Neural cell (in vitro differentiated cells): ENCODE measurements at regions not wholly inside any gene's neighbourhood (a gene's known extent, or its start where the extent isn't known, plus 50 kb on each side); places are given as distances from the start of the nearest gene placed in this dataset.

Experiments used
- H2AFZ ChIP-seq: fragments of 200-600, 300-800 bp; sonication (generic), shearing (Covaris generic); 2 replicates; pipeline ENCODE4 v1.6.0; 2014; ENCODE audit warnings: low read depth, mild to moderate bottlenecking, antibody characterized with exemption, low read length, moderate library complexity
- H3F3A ChIP-seq: fragments of 200-600 bp; shearing (Covaris generic); 2 replicates; pipeline ENCODE4 v1.6.1; 2016; ENCODE audit warnings: mild to moderate bottlenecking, moderate library complexity, mixed read lengths, antibody characterized with exemption, low read length; ENCODE audit not compliant: insufficient read depth, poor library complexity, severe bottlenecking
- H3K27ac ChIP-seq: fragments of 200-600, 300-800 bp; sonication (generic), shearing (Covaris generic); 2 replicates; pipeline ENCODE4 v1.5.1; 2014; ENCODE audit warnings: mild to moderate bottlenecking, low read length, moderate library complexity
- H3K27me3 ChIP-seq: fragments of 300-800, 200-600 bp; sonication (generic), shearing (Covaris generic); 2 replicates; pipeline ENCODE4 v1.6.0; 2014; ENCODE audit warnings: mild to moderate bottlenecking, low read depth, low read length, moderate library complexity; ENCODE audit not compliant: insufficient read depth
- H3K36me3 ChIP-seq: fragments of 300-800, 200-600 bp; sonication (generic), shearing (Covaris generic); 2 replicates; pipeline ENCODE4 v1.5.1; 2014; ENCODE audit warnings: mild to moderate bottlenecking, antibody characterized with exemption, low read length, moderate library complexity; ENCODE audit not compliant: insufficient read depth
- H3K4me2 ChIP-seq: fragments of 300-800, 200-600 bp; sonication (generic), shearing (Covaris generic); 2 replicates; pipeline ENCODE4 v1.6.0; 2014; ENCODE audit warnings: mild to moderate bottlenecking, low read length
- H3K4me3 ChIP-seq: fragments of 300-800, 200-600 bp; sonication (generic), shearing (Covaris generic); 2 replicates; pipeline ENCODE4 v1.5.1; 2014; ENCODE audit warnings: mild to moderate bottlenecking, low read length, moderate library complexity
- H3K79me2 ChIP-seq: fragments of 200-600 bp; shearing (Covaris generic); replicated peaks from 2 replicates; pipeline ENCODE4 v1.6.0; 2014; ENCODE audit warnings: mild to moderate bottlenecking, low read length, moderate library complexity; ENCODE audit not compliant: insufficient read depth
- H3K9ac ChIP-seq: fragments of 300-800, 200-600 bp; sonication (generic), shearing (Covaris generic); 2 replicates; pipeline ENCODE4 v1.6.1; 2016; ENCODE audit warnings: mild to moderate bottlenecking, low read length, mixed read lengths
- H3K9me2 ChIP-seq: fragments of 200-600 bp; shearing (Covaris generic); 2 replicates; pipeline ENCODE4 v1.6.1; 2016; ENCODE audit warnings: mild to moderate bottlenecking, low read length, mixed read lengths; ENCODE audit not compliant: insufficient read depth
- H3K9me3 ChIP-seq: fragments of 200-600, 300-800 bp; sonication (generic), shearing (Covaris generic); 2 replicates; pipeline ENCODE4 v1.6.1; 2016; ENCODE audit warnings: mild to moderate bottlenecking, mixed run types, low read length, moderate library complexity, mixed read lengths
- H4K20me1 ChIP-seq: fragments of 200-600 bp; shearing (Covaris generic); 2 replicates; pipeline ENCODE4 v1.6.1; 2016; ENCODE audit warnings: mild to moderate bottlenecking, mixed run types; ENCODE audit not compliant: insufficient read depth
- EP300 ChIP-seq: fragments of 450-650 bp; conservative IDR thresholded peaks from 2 replicates; pipeline ENCODE4 v1.6.1; 2014; ENCODE audit warnings: antibody characterized with exemption, mild to moderate bottlenecking, moderate library complexity; ENCODE audit not compliant: poor library complexity, severe bottlenecking
- EZH2 ChIP-seq: fragments of 200-600, 300-800 bp; shearing (Covaris generic), sonication (generic); IDR thresholded peaks from 2 replicates; pipeline ENCODE4 v1.6.1; 2014; ENCODE audit warnings: antibody characterized with exemption, low read length, borderline replicate concordance, mild to moderate bottlenecking; ENCODE audit not compliant: insufficient read depth, poor library complexity, severe bottlenecking
- MXI1 ChIP-seq: fragments of 450-650 bp; conservative IDR thresholded peaks from 2 replicates; pipeline ENCODE4 v1.6.1; 2014; ENCODE audit warnings: antibody characterized with exemption, mild to moderate bottlenecking; ENCODE audit not compliant: poor library complexity, severe bottlenecking
- POLR2AphosphoS5 ChIP-seq: IDR thresholded peaks from 2 replicates; pipeline ENCODE4 v1.6.1; 2012
- RAD21 ChIP-seq: fragments of 450-650 bp; conservative IDR thresholded peaks from 2 replicates; pipeline ENCODE4 v1.6.1; 2014; ENCODE audit warnings: antibody characterized with exemption, mild to moderate bottlenecking, moderate library complexity
- SMC3 ChIP-seq: fragments of 450-650 bp; conservative IDR thresholded peaks from 2 replicates; pipeline ENCODE4 v1.6.1; 2014; ENCODE audit warnings: antibody characterized with exemption, mild to moderate bottlenecking, moderate library complexity; ENCODE audit not compliant: poor library complexity
- TAF1 ChIP-seq: IDR thresholded peaks from 2 replicates; pipeline ENCODE4 v1.6.1; 2012; ENCODE audit warnings: low read depth
- TF ChIP-seq, protein P1 (sequence below): IDR thresholded peaks from 2 replicates; pipeline ENCODE4 v1.6.1; 2012; ENCODE audit warnings: borderline replicate concordance
- TF ChIP-seq, protein P2 (sequence below): fragments of 450-650 bp; IDR thresholded peaks from 2 replicates; pipeline ENCODE4 v1.5.1; 2014; ENCODE audit warnings: antibody characterized with exemption, mild to moderate bottlenecking, moderate library complexity; ENCODE audit not compliant: poor library complexity, severe bottlenecking

DNA sequence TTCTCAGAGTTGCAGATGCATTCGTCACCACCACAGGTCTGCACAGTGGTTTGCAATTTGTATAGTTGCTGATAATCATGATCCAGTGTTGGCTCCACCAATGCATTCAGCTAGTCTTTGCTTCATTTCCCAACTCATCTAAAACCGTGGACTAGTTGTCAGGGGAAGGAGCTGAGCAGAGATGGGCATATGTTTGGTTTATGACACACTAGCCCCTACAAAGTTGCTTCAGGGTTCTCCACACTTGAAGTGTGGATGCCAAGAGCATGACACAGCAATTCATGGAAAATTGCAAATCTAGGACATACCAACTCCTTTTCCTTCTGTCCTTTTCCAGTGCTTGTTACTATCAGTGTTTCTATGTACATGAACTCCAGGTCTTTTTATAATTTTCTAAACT, 168.0 kb downstream of the TNFSF13B start:
- H3K27ac ChIP-seq, result no peak overlapping the region
- H3K79me2 ChIP-seq, result no peaks in the 10 kb centered on the region

DNA sequence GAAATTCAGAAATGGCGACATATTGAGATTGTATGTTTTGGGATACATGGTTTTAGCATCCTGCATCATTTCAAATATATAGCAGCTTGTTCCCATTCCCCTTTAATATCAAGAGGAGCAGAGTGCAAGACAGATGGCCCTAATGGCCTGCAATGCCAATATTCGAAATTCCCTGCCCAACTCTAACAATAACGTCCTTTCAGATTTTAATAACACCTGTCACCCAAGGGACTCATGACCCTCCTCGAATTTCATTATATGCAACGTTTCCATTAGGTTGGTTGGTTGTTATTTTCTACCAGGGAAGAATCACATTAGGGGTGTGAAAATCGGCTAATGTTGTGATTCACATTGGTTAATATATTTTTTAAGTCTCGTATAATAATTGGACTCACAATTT, 170.0 kb downstream of the TNFSF13B start:
- Histone ChIP-seq H3F3A (no peaks in the 10 kb centered on the region), H4K20me1 (no peaks in the 10 kb centered on the region), H3K79me2 (no peaks in the 10 kb centered on the region), H3K36me3 (no peaks in the 10 kb centered on the region), H3K27me3 (no peaks in the 10 kb centered on the region), H3K4me2 (peak overlapping the region; percentile 10), H3K9me2 (no peaks in the 10 kb centered on the region), H2AFZ (no peak overlapping the region), H3K9ac (peak overlapping the region; percentile 1), H3K4me3 (peak overlapping the region; percentile 4), H3K9me3 (no peaks in the 10 kb centered on the region), H3K27ac (peak overlapping the region; percentile 45)
- TF ChIP-seq EP300 (no peak), EZH2 (no peak), SMC3 (no peak), TAF1 (no peak), POLR2AphosphoS5 (no peak), RAD21 (no peak), MXI1 (no peak)
- TF ChIP-seq, protein P1, sequence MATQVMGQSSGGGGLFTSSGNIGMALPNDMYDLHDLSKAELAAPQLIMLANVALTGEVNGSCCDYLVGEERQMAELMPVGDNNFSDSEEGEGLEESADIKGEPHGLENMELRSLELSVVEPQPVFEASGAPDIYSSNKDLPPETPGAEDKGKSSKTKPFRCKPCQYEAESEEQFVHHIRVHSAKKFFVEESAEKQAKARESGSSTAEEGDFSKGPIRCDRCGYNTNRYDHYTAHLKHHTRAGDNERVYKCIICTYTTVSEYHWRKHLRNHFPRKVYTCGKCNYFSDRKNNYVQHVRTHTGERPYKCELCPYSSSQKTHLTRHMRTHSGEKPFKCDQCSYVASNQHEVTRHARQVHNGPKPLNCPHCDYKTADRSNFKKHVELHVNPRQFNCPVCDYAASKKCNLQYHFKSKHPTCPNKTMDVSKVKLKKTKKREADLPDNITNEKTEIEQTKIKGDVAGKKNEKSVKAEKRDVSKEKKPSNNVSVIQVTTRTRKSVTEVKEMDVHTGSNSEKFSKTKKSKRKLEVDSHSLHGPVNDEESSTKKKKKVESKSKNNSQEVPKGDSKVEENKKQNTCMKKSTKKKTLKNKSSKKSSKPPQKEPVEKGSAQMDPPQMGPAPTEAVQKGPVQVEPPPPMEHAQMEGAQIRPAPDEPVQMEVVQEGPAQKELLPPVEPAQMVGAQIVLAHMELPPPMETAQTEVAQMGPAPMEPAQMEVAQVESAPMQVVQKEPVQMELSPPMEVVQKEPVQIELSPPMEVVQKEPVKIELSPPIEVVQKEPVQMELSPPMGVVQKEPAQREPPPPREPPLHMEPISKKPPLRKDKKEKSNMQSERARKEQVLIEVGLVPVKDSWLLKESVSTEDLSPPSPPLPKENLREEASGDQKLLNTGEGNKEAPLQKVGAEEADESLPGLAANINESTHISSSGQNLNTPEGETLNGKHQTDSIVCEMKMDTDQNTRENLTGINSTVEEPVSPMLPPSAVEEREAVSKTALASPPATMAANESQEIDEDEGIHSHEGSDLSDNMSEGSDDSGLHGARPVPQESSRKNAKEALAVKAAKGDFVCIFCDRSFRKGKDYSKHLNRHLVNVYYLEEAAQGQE, result no peak
- TF ChIP-seq, protein P2, sequence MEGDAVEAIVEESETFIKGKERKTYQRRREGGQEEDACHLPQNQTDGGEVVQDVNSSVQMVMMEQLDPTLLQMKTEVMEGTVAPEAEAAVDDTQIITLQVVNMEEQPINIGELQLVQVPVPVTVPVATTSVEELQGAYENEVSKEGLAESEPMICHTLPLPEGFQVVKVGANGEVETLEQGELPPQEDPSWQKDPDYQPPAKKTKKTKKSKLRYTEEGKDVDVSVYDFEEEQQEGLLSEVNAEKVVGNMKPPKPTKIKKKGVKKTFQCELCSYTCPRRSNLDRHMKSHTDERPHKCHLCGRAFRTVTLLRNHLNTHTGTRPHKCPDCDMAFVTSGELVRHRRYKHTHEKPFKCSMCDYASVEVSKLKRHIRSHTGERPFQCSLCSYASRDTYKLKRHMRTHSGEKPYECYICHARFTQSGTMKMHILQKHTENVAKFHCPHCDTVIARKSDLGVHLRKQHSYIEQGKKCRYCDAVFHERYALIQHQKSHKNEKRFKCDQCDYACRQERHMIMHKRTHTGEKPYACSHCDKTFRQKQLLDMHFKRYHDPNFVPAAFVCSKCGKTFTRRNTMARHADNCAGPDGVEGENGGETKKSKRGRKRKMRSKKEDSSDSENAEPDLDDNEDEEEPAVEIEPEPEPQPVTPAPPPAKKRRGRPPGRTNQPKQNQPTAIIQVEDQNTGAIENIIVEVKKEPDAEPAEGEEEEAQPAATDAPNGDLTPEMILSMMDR, result no peak

More for the DNA sequence above, 168.0 kb downstream of the TNFSF13B start:
- Histone ChIP-seq H3K27me3 (no peaks in the 10 kb centered on the region), H3K4me3 (no peak overlapping the region), H3K9ac (no peak overlapping the region), H3F3A (no peaks in the 10 kb centered on the region), H3K9me3 (no peaks in the 10 kb centered on the region), H2AFZ (no peak overlapping the region), H4K20me1 (no peaks in the 10 kb centered on the region), H3K36me3 (no peaks in the 10 kb centered on the region), H3K4me2 (no peak overlapping the region), H3K9me2 (no peaks in the 10 kb centered on the region)
- no peak for TF ChIP-seq TAF1
- no peak for TF ChIP-seq MXI1
- TF ChIP-seq EZH2, result no peak
- TF ChIP-seq, protein P2, result no peak
- no peak for TF ChIP-seq RAD21
- TF ChIP-seq POLR2AphosphoS5, result no peak
- TF ChIP-seq EP300, result no peak
- no peak for TF ChIP-seq SMC3
- TF ChIP-seq, protein P1, result no peak
